A549 (cell line): ENCODE measurements at regions not wholly inside any gene's neighbourhood (a gene's known extent, or its start where the extent isn't known, plus 50 kb on each side); places are given as distances from the start of the nearest gene placed in this dataset.
A peak's percentile ranks its signal among the peaks of the same experiment; 100 is the strongest.

Experiments
- ATAC-seq, 2 experiments: fragments of 200-7000 bp in 1 of 2; fragments of >200 bp in 1 of 2; cut with Nextera tagmentation in 1 of 2; cut with Tn5 transposase in 1 of 2; 3 replicates each; pipeline versions ENCODE4 v1.8.0 to v1.9.1; 2018 to 2020; ENCODE audit warnings: mild to moderate bottlenecking in 1 of 2, moderate library complexity in 1 of 2
- CTCF ChIA-PET: fragments of 300-600 bp; sonication (Branson Sonifier 250); formaldehyde crosslinking; extraction: SDS; loops from one replicate; lab custom pipeline; 2021; ENCODE audit warnings: antibody characterized with exemption, inconsistent platforms; lab: Yijun Ruan, JAX
- POLR2A ChIA-PET: fragments of 350-600 bp; formaldehyde crosslinking; extraction: SDS; loops from one replicate; lab custom pipeline; 2021; ENCODE audit warnings: antibody characterized with exemption, inconsistent platforms; lab: Yijun Ruan, JAX
- DNase-seq, 2 experiments: peaks; one replicate each; pipeline versions ENCODE4 v3.0.0 to v3.0.0-alpha.2; 2011 to 2016; ENCODE audit warnings: low read depth in 1 of 2, low spot score in 1 of 2
- FAIRE-seq: peaks from 2 replicates; lab custom pipeline; 2011; peaks lifted over from hg19 to GRCh38; lab: Jason Lieb, UNC
- H3K27ac ChIP-seq, 2 experiments: fragments of >200 bp; sonication (Bioruptor Twin); formaldehyde crosslinking; 3 replicates each; pipeline ENCODE4 v1.5.1; 2016 to 2017
- H3K4me1 ChIP-seq: fragments of >200 bp; sonication (Bioruptor Twin); formaldehyde crosslinking; 3 replicates; pipeline ENCODE4 v1.6.1; 2016
- H3K4me2 ChIP-seq: fragments of >200 bp; sonication (Bioruptor Twin); formaldehyde crosslinking; 3 replicates; pipeline ENCODE4 v1.6.1; 2016
- H3K4me3 ChIP-seq: fragments of >200 bp; sonication (Bioruptor Twin); formaldehyde crosslinking; 3 replicates; pipeline ENCODE4 v1.5.1; 2016
- H3K9me3 ChIP-seq: fragments of >200 bp; sonication (Bioruptor Twin); formaldehyde crosslinking; 3 replicates; pipeline ENCODE4 v1.6.1; 2016
- ATOH8 ChIP-seq: fragments of 250-450 bp; sonication (Bioruptor Pico); IDR thresholded peaks from 2 replicates; pipeline ENCODE4 v1.5.0; 2020; ENCODE audit warnings: low read depth, mild to moderate bottlenecking, moderate library complexity
- CBX2 ChIP-seq: fragments of 200-600 bp; sonication (generic); IDR thresholded peaks from 2 replicates; pipeline ENCODE4 v1.6.1; 2016; ENCODE audit warnings: low read depth, mild to moderate bottlenecking, borderline replicate concordance
- CEBPB ChIP-seq, 2 experiments: fragments of >200 bp in 1 of 2; sonication (Bioruptor Twin) in 1 of 2; formaldehyde crosslinking in 1 of 2; IDR thresholded peaks; 2 replicates each; pipeline ENCODE4 v1.6.1; 2012 to 2016
- CHD4 ChIP-seq: fragments of 200-600 bp; sonication (generic); IDR thresholded peaks from 2 replicates; pipeline ENCODE4 v1.6.1; 2016; ENCODE audit warnings: antibody characterized with exemption, mild to moderate bottlenecking, borderline replicate concordance
- E2F6 ChIP-seq: IDR thresholded peaks from 2 replicates; pipeline ENCODE4 v1.6.1; 2012; ENCODE audit warnings: low read depth, borderline replicate concordance
- EHMT2 ChIP-seq: fragments of 200-600 bp; sonication (generic); IDR thresholded peaks from 2 replicates; pipeline ENCODE4 v1.6.1; 2016; ENCODE audit warnings: antibody characterized with exemption, low read depth, mild to moderate bottlenecking, moderate library complexity
- ELK1 ChIP-seq: fragments of 150-350 bp; IDR thresholded peaks from 2 replicates; pipeline ENCODE4 v1.6.1; 2014; ENCODE audit warnings: low read depth, mild to moderate bottlenecking, low read length
- FOSB ChIP-seq: fragments of 250-450 bp; sonication (Bioruptor Pico); IDR thresholded peaks from 2 replicates; pipeline ENCODE4 v1.5.0; 2020; ENCODE audit warnings: mild to moderate bottlenecking, moderate library complexity
- HDAC2 ChIP-seq: fragments of 200-600 bp; sonication (generic); IDR thresholded peaks from 2 replicates; pipeline ENCODE4 v1.6.1; 2016
- HES2 ChIP-seq: fragments of >200 bp; sonication (Bioruptor Twin); formaldehyde crosslinking; IDR thresholded peaks from 2 replicates; pipeline ENCODE4 v1.6.1; 2016
- HEYL ChIP-seq: fragments of 250-450 bp; sonication (Bioruptor Pico); IDR thresholded peaks from 2 replicates; pipeline ENCODE4 v1.8.0; 2021; ENCODE audit warnings: mild to moderate bottlenecking, moderate library complexity
- HMGXB4 ChIP-seq: fragments of 250-450 bp; sonication (Bioruptor Pico); IDR thresholded peaks from 2 replicates; pipeline ENCODE4 v1.5.0; 2021; ENCODE audit warnings: mild to moderate bottlenecking, moderate library complexity, borderline replicate concordance
- HOXA7 ChIP-seq: fragments of 250-450 bp; sonication (Bioruptor Pico); IDR thresholded peaks from 2 replicates; pipeline ENCODE4 v1.5.0; 2020; ENCODE audit warnings: mild to moderate bottlenecking, moderate library complexity
- HOXB13 ChIP-seq: fragments of 250-450 bp; sonication (Bioruptor Pico); IDR thresholded peaks from 2 replicates; pipeline ENCODE4 v1.5.0; 2020; ENCODE audit warnings: low read depth, mild to moderate bottlenecking, moderate library complexity
- MAFK ChIP-seq: fragments of 450-650 bp; IDR thresholded peaks from 2 replicates; pipeline ENCODE4 v1.6.1; 2014; ENCODE audit not compliant: partially characterized antibody
- NFE2L2 ChIP-seq: fragments of 150-350 bp; conservative IDR thresholded peaks from 2 replicates; pipeline ENCODE4 v1.6.1; 2014; ENCODE audit warnings: low read length
- NR3C1 ChIP-seq: fragments of >200 bp; sonication (Bioruptor Twin); formaldehyde crosslinking; IDR thresholded peaks from 3 replicates; pipeline ENCODE4 v1.6.1; 2017
- RARB ChIP-seq: fragments of 250-450 bp; sonication (Bioruptor Pico); IDR thresholded peaks from 2 replicates; pipeline ENCODE4 v1.8.0; 2021; ENCODE audit warnings: mild to moderate bottlenecking, moderate library complexity
- ZNF302 ChIP-seq: fragments of 250-450 bp; sonication (Bioruptor Pico); IDR thresholded peaks from 2 replicates; pipeline ENCODE4 v1.9.0; 2021; ENCODE audit warnings: inconsistent platforms, mild to moderate bottlenecking, moderate library complexity
- WGBS: methylation state at CpG from one replicate; pipeline ENCODE4 v1.1.6; 2017; ENCODE audit errors: missing lambda C conversion rate; 5-methylcytosine and 5-hydroxymethylcytosine counted together

- FAIRE-seq (no peak), ATAC-seq (no peak), DNase-seq (no peak)
- Histone ChIP-seq H3K4me3 (no peak overlapping the region), H3K9me3 (no peaks in the 10 kb centered on the region), H3K27ac (no peak overlapping the region)
- POLR2A ChIA-PET, result no interaction called here
- CTCF ChIA-PET, result interaction anchor here (1.4 kb wide), 1 partner anchor 342 kb away, joined by 4 read pairs; no protein-coding TSS in a partner anchor
- WGBS, result 55% methylated on average over 10 of the region's 10 CpGs
- TF ChIP-seq MAFK, result peak; percentile 7
- TF ChIP-seq HES2, result no peak
- TF ChIP-seq, all 56 proteins: peak for 1
- Histone ChIP-seq H3K4me2 (no peak overlapping the region), H3K4me1 (no peaks in the 10 kb centered on the region)
These were observed 270.2 kb upstream of the MVB12B start for GRCh38 chr9:126056312-126057021.

- ATAC-seq, result no peak
- CTCF ChIA-PET, result interaction anchor here (1.4 kb wide), 1 partner anchor 341 kb away, joined by 4 read pairs; no protein-coding TSS in a partner anchor
- no peak for DNase-seq
- no peaks in the 10 kb centered on the region for H3K9me3 ChIP-seq
- TF ChIP-seq CHD4, result no peak
- no peak for TF ChIP-seq HEYL
- no peak for TF ChIP-seq E2F6
- TF ChIP-seq HDAC2, result no peak
- TF ChIP-seq FOSB, result no peak
- no peak for TF ChIP-seq NR3C1
- TF ChIP-seq ZNF302, result no peak
- no peak for TF ChIP-seq NFE2L2
- no peak for TF ChIP-seq CBX2
- TF ChIP-seq RARB (CRISPR knock-in tag), result no peak
- no peak for TF ChIP-seq EHMT2
- TF ChIP-seq HOXB13 (CRISPR knock-in tag), result no peak
- no peak for TF ChIP-seq HMGXB4 (CRISPR knock-in tag)
- TF ChIP-seq ELK1, result no peak
- no peak for TF ChIP-seq ATOH8 (CRISPR knock-in tag)
- TF ChIP-seq CEBPB (IDR thresholded peaks at IDR 0.05), result no peak
- TF ChIP-seq HOXA7 (CRISPR knock-in tag), result no peak
- 82% methylated on average over 31 of the region's 31 CpGs for WGBS
- no peak overlapping the region for H3K4me2 ChIP-seq
- FAIRE-seq, result no peak
- no peaks in the 10 kb centered on the region for H3K4me1 ChIP-seq
- H3K27ac ChIP-seq, result no peak overlapping the region
- POLR2A ChIA-PET, result no interaction called here
- no peak overlapping the region for H3K4me3 ChIP-seq
These were observed 269.4 kb upstream of the MVB12B start for GRCh38 chr9:126057121-126057825.
